K562 (cell line): ENCODE measurements at regions not wholly inside any gene's neighbourhood (a gene's known extent, or its start where the extent isn't known, plus 50 kb on each side); places are given as distances from the start of the nearest gene placed in this dataset.

Experiments used
- ATAC-seq: fragments of 200-7000 bp; cut with Tn5 transposase; 3 replicates; pipeline ENCODE4 v1.9.1; 2020; ENCODE audit warnings: moderate library complexity
- BruUV-seq: library from RNA; stranded (reverse); fragments of 400-500 nt; replicated peaks from 2 replicates; lab custom pipeline; 2021; lab: Mats Ljungman, UMichigan
- CTCF ChIA-PET: fragments of 300-600 bp; formaldehyde crosslinking; extraction: SDS; loops from one replicate; lab custom pipeline; 2021; ENCODE audit warnings: low intra/inter-chr PET ratio; lab: Yijun Ruan, JAX
- POLR2A ChIA-PET: fragments of 300-600, 350-650 bp; sonication (Branson Sonifier 250); formaldehyde crosslinking; extraction: SDS; loops from one replicate; lab custom pipeline; 2021; ENCODE audit warnings: antibody characterized with exemption, inconsistent platforms; lab: Yijun Ruan, JAX
- DNase-seq, 4 experiments: peaks; one replicate each; pipeline versions ENCODE4 v3.0.0 to v3.0.0-alpha.2; 2011 to 2018; ENCODE audit warnings: low spot score in 3 of 4, mixed read lengths in 3 of 4; ENCODE audit errors: extremely low read depth in 1 of 4
- FAIRE-seq: peaks from 2 replicates; lab custom pipeline; 2011; peaks lifted over from hg19 to GRCh38; lab: Jason Lieb, UNC
- H2AFZ ChIP-seq: 2 replicates; pipeline ENCODE4 v1.6.0; 2011; ENCODE audit warnings: low read depth, low read length, control low read depth, inconsistent platforms
- H3K27ac ChIP-seq: fragments of 200-600 bp; 3 replicates; pipeline ENCODE4 v1.8.0; 2011; ENCODE audit warnings: low read depth, mild to moderate bottlenecking, control low read depth, inconsistent platforms, low read length, moderate library complexity, mixed read lengths; ENCODE audit errors: extremely low read depth
- H3K27me3 ChIP-seq, 2 experiments: fragments of 300-600 bp in 1 of 2; 2 replicates in 1 of 2; 3 replicates in 1 of 2; pipeline versions ENCODE4 v1.6.0 to v1.8.0; 2011; ENCODE audit warnings: inconsistent platforms in 2 of 2, low read length in 2 of 2, mild to moderate bottlenecking in 1 of 2, mixed read lengths in 1 of 2, moderate library complexity in 1 of 2; ENCODE audit not compliant: control insufficient read depth in 2 of 2, insufficient read depth in 2 of 2
- H3K36me3 ChIP-seq: fragments of 300-600 bp; 3 replicates; pipeline ENCODE4 v1.8.0; 2011; ENCODE audit warnings: mild to moderate bottlenecking, low read length, inconsistent platforms; ENCODE audit not compliant: control insufficient read depth, insufficient read depth
- H3K4me1 ChIP-seq, 2 experiments: fragments of 200-600 bp in 1 of 2; replicated peaks in 1 of 2; 2 replicates in 1 of 2; 3 replicates in 1 of 2; pipeline versions ENCODE4 v1.5.1 to v1.8.0; 2011; ENCODE audit warnings: inconsistent platforms in 2 of 2, low read length in 2 of 2, mild to moderate bottlenecking in 1 of 2, mixed read lengths in 1 of 2, moderate library complexity in 1 of 2; ENCODE audit not compliant: control insufficient read depth in 2 of 2, insufficient read depth in 2 of 2
- H3K4me2 ChIP-seq: 2 replicates; pipeline ENCODE4 v1.6.1; 2011; ENCODE audit warnings: low read length, control low read depth, inconsistent platforms, mixed read lengths; ENCODE audit not compliant: insufficient read depth
- H3K4me3 ChIP-seq: fragments of 200-600 bp; sonication (generic), shearing (Covaris generic); 2 replicates; pipeline ENCODE4 v1.5.1; 2016; ENCODE audit warnings: control low read depth, inconsistent platforms
- H3K79me2 ChIP-seq: fragments of 200-600 bp; 3 replicates; pipeline ENCODE4 v1.8.0; 2011; ENCODE audit warnings: low read length, inconsistent platforms; ENCODE audit not compliant: control insufficient read depth, insufficient read depth
- H3K9ac ChIP-seq, 2 experiments: 2 replicates each; pipeline versions ENCODE4 v1.6.0 to v1.6.1; 2011; ENCODE audit warnings: low read depth in 2 of 2, low read length in 2 of 2, control low read depth in 1 of 2, inconsistent platforms in 1 of 2, mild to moderate bottlenecking in 1 of 2, mixed read lengths in 1 of 2; ENCODE audit not compliant: insufficient read depth in 1 of 2
- H3K9me1 ChIP-seq: one replicate; pipeline ENCODE4 v1.6.0; 2011; ENCODE audit warnings: inconsistent platforms, mild to moderate bottlenecking, low read length, moderate library complexity; ENCODE audit not compliant: control insufficient read depth, insufficient read depth
- H3K9me3 ChIP-seq: replicated peaks from 2 replicates; pipeline ENCODE4 v1.5.1; 2011; ENCODE audit warnings: low read depth, low read length, inconsistent platforms; ENCODE audit not compliant: control insufficient read depth, insufficient read depth
- H4K20me1 ChIP-seq: replicated peaks from 2 replicates; pipeline ENCODE4 v1.6.1; 2011; ENCODE audit warnings: low read length, inconsistent platforms, mixed read lengths; ENCODE audit not compliant: control insufficient read depth, insufficient read depth
- ATF1 ChIP-seq, 2 experiments: fragments of 450-650 bp in 1 of 2; IDR thresholded peaks; 2 replicates each; pipeline ENCODE4 v1.6.1; 2016; ENCODE audit warnings: missing compliant biosample characterization in 1 of 2, missing genetic modification characterization in 1 of 2
- CEBPB ChIP-seq: fragments of 450-650 bp; IDR thresholded peaks from 2 replicates; pipeline ENCODE4 v1.6.1; 2016; ENCODE audit warnings: missing genetic modification characterization, missing compliant biosample characterization
- CUX1 ChIP-seq: fragments of 200-800 bp; sonication (Bioruptor generic); IDR thresholded peaks from 2 replicates; pipeline ENCODE4 v1.6.1; 2016; ENCODE audit warnings: missing genetic modification characterization, missing compliant biosample characterization
- E2F8 ChIP-seq: fragments of 450-650 bp; IDR thresholded peaks from 2 replicates; pipeline ENCODE4 v1.7.1; 2018; ENCODE audit warnings: mild to moderate bottlenecking, low read depth; ENCODE audit not compliant: partially characterized antibody
- ETS1 ChIP-seq: conservative IDR thresholded peaks from 2 replicates; pipeline ENCODE4 v1.6.1; 2011; ENCODE audit warnings: low read depth, mild to moderate bottlenecking, low read length; ENCODE audit not compliant: control insufficient read depth
- ETV1 ChIP-seq: fragments of 450-650 bp; conservative IDR thresholded peaks from 2 replicates; pipeline ENCODE4 v1.6.1; 2016; ENCODE audit warnings: missing genetic modification characterization, control low read depth, low read depth, missing compliant biosample characterization
- HCFC1 ChIP-seq: IDR thresholded peaks from 2 replicates; pipeline ENCODE4 v1.6.1; 2012; ENCODE audit warnings: low read depth, low read length, improper control_type of control experiment
- PML ChIP-seq: IDR thresholded peaks from 2 replicates; pipeline ENCODE4 v1.6.1; 2012; ENCODE audit warnings: low read length, inconsistent platforms
- POLR2G ChIP-seq: fragments of 200-400 bp; formaldehyde crosslinking; IDR thresholded peaks from 2 replicates; pipeline ENCODE4 v1.6.1; 2017; ENCODE audit warnings: low read depth, mild to moderate bottlenecking, antibody characterized with exemption, low read length, moderate library complexity
- ZFP36 ChIP-seq: fragments of 150-350 bp; IDR thresholded peaks from 2 replicates; pipeline ENCODE4 v1.6.1; 2018; ENCODE audit warnings: low read length, low read depth; ENCODE audit not compliant: partially characterized antibody
- ZNF77 ChIP-seq: fragments of 250-450 bp; sonication (Bioruptor Pico); IDR thresholded peaks from 2 replicates; pipeline ENCODE4 v1.5.0; 2020
- WGBS: fragments of 100-300 bp; shearing (Covaris generic); methylation state at CpG from one replicate; pipeline ENCODE4 v1.1.6; 2016; ENCODE audit warnings: low coverage, mixed read lengths; ENCODE audit not compliant: insufficient coverage; ENCODE audit errors: missing lambda C conversion rate; 5-methylcytosine and 5-hydroxymethylcytosine counted together
- in situ Hi-C: fragments of 300-500 bp; cut with MboI; formaldehyde crosslinking; loops from 4 replicates; pipeline ENCODE4 v1.15.0; 2018; ENCODE audit warnings: inconsistent platforms, mixed read lengths
- intact Hi-C: fragments of 100-400 bp; cut with micrococcal nuclease; formaldehyde crosslinking; loops from 2 replicates; pipeline ENCODE4 v1.14.2; 2022

GRCh38 chr1:55700359-55701130, 485.4 kb upstream of the USP24 start (continued):
- TF ChIP-seq CUX1 (CRISPR knock-in tag) = no peak
- TF ChIP-seq CEBPB (tag) = no peak
- no peak for TF ChIP-seq ETV1
- no peak for TF ChIP-seq ZFP36

GRCh38 chr1:55699228-55699627, 484.1 kb upstream of the USP24 start:
- no peaks in the 10 kb centered on the region for H4K20me1 ChIP-seq
- H3K36me3 ChIP-seq = no peaks in the 10 kb centered on the region
- H3K27ac ChIP-seq = no peak overlapping the region
- no peak overlapping the region for H2AFZ ChIP-seq
- H3K9me3 ChIP-seq = no peaks in the 10 kb centered on the region
- intact Hi-C loops = no loop called here
- no peak overlapping the region for H3K4me2 ChIP-seq
- no peaks in the 10 kb centered on the region for H3K4me1 ChIP-seq
- no peaks in the 10 kb centered on the region for H3K27me3 ChIP-seq
- CTCF ChIA-PET = no interaction called here
- no peak overlapping the region for H3K4me3 ChIP-seq
- no TSS peak for BruUV-seq
- in situ Hi-C loops = no loop called here
- H3K79me2 ChIP-seq = no peaks in the 10 kb centered on the region
- 0% methylated on average over 2 of the region's 2 CpGs for WGBS
- DNase-seq (no peak), ATAC-seq (no peak), FAIRE-seq (no peak)
- no peak overlapping the region for H3K9ac ChIP-seq
- no peaks in the 10 kb centered on the region for H3K9me1 ChIP-seq
- POLR2A ChIA-PET = no interaction called here
- TF ChIP-seq HCFC1 (no peak), PML (no peak), E2F8 (no peak), ZNF77 (CRISPR knock-in tag) (no peak), ATF1 (CRISPR knock-in tag; IDR thresholded peaks at IDR 0.05) (no peak), ATF1 (tag; IDR thresholded peaks at IDR 0.05) (no peak), ETS1 (no peak), POLR2G (no peak)
